ENCODE measurements at regions not wholly inside any gene's neighbourhood (a gene's known extent, or its start where the extent isn't known, plus 50 kb on each side); places are given as distances from the start of the nearest gene placed in this dataset.
"Not testable (repeated sequence)": the region's sequence is repeated elsewhere in the genome, so short reads cannot be mapped to it uniquely, and the experiment has no call there.

DNA sequence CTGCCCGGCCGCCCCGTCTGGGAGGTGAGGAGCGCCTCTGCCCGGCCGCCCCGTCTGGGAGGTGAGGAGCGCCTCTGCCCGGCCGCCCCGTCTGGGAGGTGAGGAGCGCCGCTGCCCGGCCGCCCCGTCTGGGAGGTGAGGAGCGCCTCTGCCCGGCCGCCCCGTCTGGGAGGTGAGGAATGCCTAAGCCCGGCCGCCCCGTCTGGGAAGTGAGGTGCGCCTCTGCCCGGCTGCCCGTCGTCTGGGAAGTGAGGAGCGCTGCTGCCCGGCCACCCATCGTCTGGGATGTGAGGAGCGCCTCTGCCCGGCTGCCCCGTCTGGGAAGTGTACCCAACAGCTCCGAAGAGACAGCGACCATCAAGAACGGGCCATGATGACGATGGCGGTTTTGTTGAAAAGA is 136.6 kb upstream of the PROKR2 start:
- not testable (repeated sequence) for TF ChIP-seq CTCF (conservative IDR thresholded peaks at IDR 0.05 in 1 of 2, IDR thresholded peaks at IDR 0.05 in 1 of 2; ENCODE audit: extremely low read depth in 1 of 2, insufficient read depth in 1 of 2, low read depth in 1 of 2, low read length in 2 of 2); EZH2 (IDR thresholded peaks at IDR 0.05; ENCODE audit: borderline replicate concordance, low read length)
